GM19043 (cell line): ENCODE measurements at regions not wholly inside any gene's neighbourhood (a gene's known extent, or its start where the extent isn't known, plus 50 kb on each side); places are given as distances from the start of the nearest gene placed in this dataset.
"Not testable (repeated sequence)": the region's sequence is repeated elsewhere in the genome, so short reads cannot be mapped to it uniquely, and the experiment has no call there.

Experiments used
- ATAC-seq: cut with Tn5 transposase; IDR thresholded peaks from one replicate; pipeline ENCODE4 v1.9.1; 2021; ENCODE audit warnings: low read depth; ENCODE audit not compliant: unreplicated experiment

- no peak for ATAC-seq
Observed at GRCh38 chr21:18549214-18549905, 145.8 kb upstream of the TMPRSS15 start.

GRCh38 chr21:18550361-18550760 is 146.8 kb upstream of the TMPRSS15 start:
- no peak for ATAC-seq

GRCh38 chr21:18553786-18554185 is 150.2 kb upstream of the TMPRSS15 start:
- ATAC-seq: no peak

- not testable (repeated sequence) for ATAC-seq
Observed at GRCh38 chr21:18567770-18568169, 164.2 kb upstream of the TMPRSS15 start.

- ATAC-seq: no peak
Observed at GRCh38 chr21:18588001-18588662, 184.5 kb upstream of the TMPRSS15 start.

- no peak for ATAC-seq
Observed at GRCh38 chr21:18601146-18601545, 197.6 kb upstream of the TMPRSS15 start.

GRCh38 chr21:18602711-18603110 is 199.1 kb upstream of the TMPRSS15 start:
- no peak for ATAC-seq

- no peak for ATAC-seq
Observed at GRCh38 chr21:18603261-18603660, 199.7 kb upstream of the TMPRSS15 start.

GRCh38 chr21:18603980-18604379 is 200.4 kb upstream of the TMPRSS15 start:
- ATAC-seq: no peak

GRCh38 chr21:18608226-18608625 is 204.6 kb upstream of the TMPRSS15 start:
- no peak for ATAC-seq

GRCh38 chr21:18614303-18614702 is 210.7 kb upstream of the TMPRSS15 start:
- ATAC-seq: no peak

GRCh38 chr21:18617291-18617690 is 213.7 kb upstream of the TMPRSS15 start:
- ATAC-seq: no peak

GRCh38 chr21:18620436-18620835 is 216.9 kb upstream of the TMPRSS15 start:
- no peak for ATAC-seq

- ATAC-seq: no peak
Observed at GRCh38 chr21:18622383-18622782, 218.8 kb upstream of the TMPRSS15 start.

- ATAC-seq: no peak
Observed at GRCh38 chr21:18630446-18630845, 226.9 kb upstream of the TMPRSS15 start.

- no peak for ATAC-seq
Observed at GRCh38 chr21:18636897-18637296, 233.3 kb upstream of the TMPRSS15 start.

GRCh38 chr21:18646116-18646515 is 242.5 kb upstream of the TMPRSS15 start:
- peak; percentile 50 for ATAC-seq

GRCh38 chr21:18655931-18656330 is 252.3 kb upstream of the TMPRSS15 start:
- no peak for ATAC-seq

GRCh38 chr21:18661842-18662241 is 258.3 kb upstream of the TMPRSS15 start:
- no peak for ATAC-seq

GRCh38 chr21:18663663-18664062 is 260.1 kb upstream of the TMPRSS15 start:
- ATAC-seq: no peak

- ATAC-seq: no peak
Observed at GRCh38 chr21:18666725-18667124, 263.1 kb upstream of the TMPRSS15 start.

- ATAC-seq: no peak
Observed at GRCh38 chr21:18673789-18674188, 270.2 kb upstream of the TMPRSS15 start.
